T1000 (cell line): ENCODE measurements at regions not wholly inside any gene's neighbourhood (a gene's known extent, or its start where the extent isn't known, plus 50 kb on each side); places are given as distances from the start of the nearest gene placed in this dataset.
"Not testable (repeated sequence)": the region's sequence is repeated elsewhere in the genome, so short reads cannot be mapped to it uniquely, and the experiment has no call there.

Experiments
- DNase-seq: peaks from one replicate; lab custom pipeline; 2025; ENCODE audit warnings: mixed read lengths; lab: John Stamatoyannopoulos, UW

DNA sequence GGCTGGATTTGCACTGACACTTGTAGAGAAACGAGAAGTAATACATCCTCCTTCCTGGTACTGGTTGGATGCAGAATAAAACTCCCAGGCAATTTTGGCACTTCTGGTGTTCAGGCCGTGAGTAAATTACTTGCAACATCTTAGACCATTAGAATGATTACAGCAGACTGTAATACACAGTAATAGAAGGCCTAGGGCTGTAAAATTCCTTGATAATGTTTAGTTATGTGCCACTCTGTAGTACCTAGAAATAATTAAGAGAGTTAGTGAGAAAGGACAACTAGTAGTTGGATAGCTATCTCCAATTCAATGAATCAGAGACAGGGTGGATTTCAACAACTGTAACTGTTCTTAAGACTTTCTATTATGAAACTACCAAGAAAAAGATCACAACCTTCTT, 356.3 kb upstream of the SETBP1 start:
- no peak for DNase-seq

DNA sequence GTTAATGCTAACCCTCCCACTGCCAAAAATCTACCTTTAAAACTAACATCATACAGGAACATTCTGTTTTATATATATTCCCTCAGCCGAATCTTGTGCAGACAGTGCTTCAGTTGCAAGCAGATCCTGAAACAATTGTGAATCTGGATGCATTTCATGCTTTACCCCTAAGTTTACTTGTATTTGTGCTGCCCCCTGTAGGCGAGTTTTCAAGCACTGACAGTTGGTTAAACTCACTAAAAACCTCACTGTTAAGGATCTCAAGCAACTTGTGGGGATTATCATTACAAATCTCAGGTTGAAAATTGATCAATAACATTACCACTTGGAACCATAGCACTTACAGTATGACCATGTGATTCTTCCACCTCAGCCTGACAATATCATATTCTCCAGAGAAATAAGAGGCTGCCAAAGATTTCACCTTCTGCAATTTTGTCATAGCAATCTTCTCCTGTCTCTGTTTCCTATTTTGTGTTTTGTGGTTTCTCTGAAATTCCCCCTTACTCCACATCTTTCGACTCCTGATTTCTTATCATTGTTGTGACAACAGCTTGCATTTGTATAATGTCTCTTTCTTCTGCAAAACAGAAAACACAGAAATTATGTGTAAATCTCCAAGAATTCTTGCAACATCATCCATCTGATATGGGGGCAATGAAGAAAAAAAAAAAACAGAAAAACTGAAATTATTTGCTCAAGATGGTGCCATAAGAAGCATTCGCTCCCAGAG, 354.6 kb upstream of the SETBP1 start:
- DNase-seq, result no peak

DNA sequence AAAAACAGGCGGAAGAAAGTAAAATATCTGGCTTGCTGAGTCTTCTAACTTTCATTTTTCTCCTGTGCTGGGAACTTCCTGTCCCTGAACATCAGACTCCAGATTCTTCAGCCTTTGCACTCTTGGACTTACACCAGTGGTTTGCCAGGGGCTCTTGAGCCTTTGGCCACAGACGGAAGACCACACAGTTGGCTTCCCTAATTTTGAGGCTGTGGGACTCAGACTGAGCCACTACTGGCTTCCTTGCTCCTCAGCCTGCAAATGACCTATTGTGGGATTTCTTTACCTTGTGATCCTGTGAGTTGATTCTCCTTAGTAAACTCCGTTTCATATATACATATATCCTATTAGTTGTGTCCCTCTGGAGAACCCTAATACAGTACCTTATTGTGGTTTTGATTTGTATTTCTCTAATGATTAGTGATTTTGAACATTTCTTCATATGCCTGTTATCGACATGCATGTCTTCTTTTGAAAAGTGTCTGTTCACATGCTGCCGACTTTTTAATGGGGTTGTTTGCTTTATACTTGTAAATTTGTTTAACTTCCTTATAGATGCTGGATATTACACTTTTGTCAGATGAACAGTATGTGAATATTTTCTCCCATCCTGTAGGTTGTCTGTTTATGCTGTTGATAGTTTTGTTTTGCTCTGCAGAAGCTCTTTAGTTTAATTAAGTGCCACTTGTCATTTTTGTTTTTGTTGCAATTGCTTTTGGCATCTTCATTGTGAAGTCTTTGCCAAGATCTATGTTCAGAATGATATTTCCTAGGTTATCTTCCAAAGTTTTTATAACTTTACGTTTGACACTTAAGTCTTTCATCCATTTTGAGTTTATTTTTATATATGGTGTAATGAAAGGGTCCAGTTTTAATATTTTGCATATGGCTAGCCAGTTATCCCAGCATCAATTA, 348.8 kb upstream of the SETBP1 start:
- no peak for DNase-seq

DNA sequence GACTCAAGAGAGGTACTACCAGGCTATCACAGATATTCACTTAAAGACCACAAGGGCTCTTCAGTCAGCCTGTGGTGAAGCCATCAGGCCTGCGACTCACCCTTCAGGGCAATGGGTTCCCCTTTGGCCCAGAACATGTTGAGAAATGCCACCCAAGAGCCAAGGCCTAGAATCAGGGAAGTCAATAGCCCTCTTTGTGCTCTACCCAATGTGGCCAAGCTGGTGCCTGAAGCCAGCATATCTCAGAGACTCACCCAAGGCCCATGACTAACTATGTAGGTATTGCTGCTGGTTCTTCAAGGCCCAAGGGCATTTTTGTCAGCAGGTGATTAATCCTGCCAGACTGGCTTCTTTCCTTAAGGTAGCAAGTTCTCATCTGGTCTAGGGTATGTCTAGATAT, 338.9 kb upstream of the SETBP1 start:
- peak; percentile 55 for DNase-seq

DNA sequence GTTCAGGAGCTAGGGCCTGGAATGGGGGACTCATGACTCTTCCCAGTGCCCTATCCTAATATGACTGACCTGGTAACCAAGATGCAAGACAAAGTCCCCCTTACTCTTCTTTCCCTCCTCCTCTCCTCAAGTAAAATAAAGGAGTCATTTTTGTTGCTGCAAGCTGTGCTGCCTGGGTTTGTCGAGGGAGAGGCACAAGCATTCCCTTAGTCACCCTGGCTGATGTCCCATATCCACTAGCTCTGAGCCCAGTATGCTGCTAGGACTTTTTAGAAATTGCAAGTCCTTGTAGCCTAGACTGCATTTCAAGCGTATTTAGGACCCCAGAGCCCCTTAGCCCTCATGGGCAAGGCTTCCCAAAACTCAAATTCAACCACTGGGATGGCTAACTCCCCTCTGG, 338.5 kb upstream of the SETBP1 start:
- DNase-seq, result no peak

DNA sequence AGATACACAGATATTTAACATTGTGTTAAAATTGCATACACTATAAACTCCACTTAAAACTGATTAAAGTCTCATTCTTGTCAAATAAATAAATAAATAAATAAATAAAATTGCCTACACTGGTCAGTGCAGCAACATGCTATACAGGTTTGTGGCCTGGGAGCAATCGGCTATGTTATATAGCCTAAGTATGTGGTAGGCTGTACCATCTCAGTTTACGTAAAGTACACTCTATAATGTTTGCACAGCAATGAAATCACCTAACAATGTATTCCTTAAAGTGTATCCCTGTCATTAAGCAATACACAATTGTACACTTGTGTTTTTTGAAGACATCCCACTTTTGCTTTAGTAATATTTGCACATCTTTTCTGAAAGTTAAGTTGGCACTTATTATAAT, 337.7 kb upstream of the SETBP1 start:
- no peak for DNase-seq

DNA sequence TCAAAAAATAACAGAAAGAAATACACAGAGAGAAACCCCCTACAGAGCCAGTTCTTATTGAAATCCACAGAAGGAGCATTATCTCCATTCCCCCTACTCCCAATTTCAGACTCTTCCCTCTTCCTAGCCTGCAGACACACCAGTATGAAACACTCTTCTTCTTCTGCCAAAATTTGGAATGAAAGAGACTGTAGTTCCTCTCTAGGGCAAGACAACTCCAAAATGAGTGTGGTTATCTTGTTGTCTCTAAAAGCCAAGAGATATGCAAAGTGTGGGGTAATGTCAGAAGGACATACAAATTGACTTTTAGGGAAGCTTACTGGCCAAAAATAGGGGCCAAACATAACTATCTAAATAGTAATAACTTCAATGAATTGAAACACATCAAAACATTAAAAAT, 337.1 kb upstream of the SETBP1 start:
- DNase-seq, result no peak

DNA sequence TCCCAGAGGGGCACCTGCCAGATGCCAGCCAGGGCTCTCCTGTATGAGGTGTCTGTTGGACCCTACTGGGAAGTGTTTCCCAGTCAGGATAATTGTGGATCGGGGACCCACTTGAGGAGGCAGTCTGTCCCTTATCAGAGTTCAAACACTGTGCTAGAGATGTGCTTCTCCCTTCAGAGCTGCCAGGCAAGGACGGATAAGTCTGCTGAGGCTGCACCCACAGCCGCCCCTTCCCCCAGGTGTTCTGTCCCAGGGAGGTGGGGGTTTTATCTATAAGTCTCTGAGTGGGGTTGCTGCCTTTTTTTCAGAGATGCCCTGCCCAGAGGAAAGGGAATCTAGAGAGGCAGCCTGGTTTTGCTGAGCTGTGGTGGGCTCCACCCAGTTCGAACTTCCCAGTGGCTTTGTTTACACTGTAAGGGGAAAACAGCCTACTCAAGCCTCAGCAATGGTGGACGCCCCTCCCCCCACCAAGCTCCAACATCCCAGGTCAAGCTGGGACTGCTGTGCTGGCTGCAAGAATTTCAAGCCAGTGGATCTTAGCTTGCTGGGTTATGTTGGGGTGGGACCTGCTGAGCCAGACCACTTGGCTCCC, 324.0 kb upstream of the SETBP1 start:
- DNase-seq, result no peak

DNA sequence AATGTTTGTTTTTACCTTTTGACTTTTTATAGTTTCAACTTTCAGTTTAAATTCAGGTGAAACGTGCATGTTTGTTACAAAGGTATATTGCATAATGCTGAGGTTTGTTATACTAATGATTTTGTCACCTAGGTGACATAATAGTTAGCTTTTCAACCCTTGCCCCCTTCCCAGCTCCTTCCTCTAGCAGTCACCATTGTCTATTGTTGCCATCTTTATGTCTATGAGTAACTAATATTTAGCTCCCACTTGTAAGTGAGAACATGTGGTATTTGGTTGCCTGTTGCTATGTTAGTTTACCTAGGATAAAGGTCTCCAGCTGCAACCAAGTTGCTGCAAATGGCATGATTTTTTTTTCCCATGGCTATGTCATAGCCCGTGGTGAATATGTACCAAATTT, 322.3 kb upstream of the SETBP1 start:
- no peak for DNase-seq

DNA sequence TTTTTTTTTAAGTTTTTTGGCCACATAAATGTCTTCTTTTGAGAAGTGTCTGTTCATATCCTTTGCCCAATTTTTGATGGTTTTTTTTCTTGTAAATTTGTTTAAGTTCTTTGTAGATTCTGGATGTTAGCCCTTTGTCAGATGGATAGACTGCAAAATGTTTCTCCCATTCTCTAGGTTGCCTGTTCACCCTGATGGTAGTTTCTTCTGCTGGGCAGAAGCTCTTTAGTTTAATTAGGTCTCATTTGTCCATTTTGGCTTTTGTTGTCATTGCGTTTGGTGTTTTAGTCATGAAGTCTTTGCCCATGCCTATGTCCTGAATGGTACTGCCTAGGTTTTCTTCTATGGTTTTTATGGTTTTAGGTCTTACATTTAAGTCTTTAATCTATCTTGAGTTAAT, 320.9 kb upstream of the SETBP1 start:
- not testable (repeated sequence) for DNase-seq

DNA sequence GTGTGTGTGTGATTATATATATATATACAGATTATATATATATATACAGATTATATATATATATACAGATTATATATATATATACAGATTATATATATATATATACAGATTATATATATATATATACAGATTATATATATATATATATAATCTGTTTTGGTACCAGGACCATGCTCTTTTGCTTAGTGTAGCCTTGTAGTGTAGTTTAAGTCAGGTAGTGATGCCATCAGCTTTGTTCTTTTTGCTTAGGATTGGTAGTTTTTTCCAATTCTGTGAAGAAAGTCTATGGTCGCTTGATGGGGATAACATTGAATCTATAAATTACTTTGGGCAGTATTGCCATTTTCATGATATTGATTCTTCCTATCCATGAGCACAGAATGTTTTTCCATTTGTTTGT, 318.5 kb upstream of the SETBP1 start:
- DNase-seq, result not testable (repeated sequence)

DNA sequence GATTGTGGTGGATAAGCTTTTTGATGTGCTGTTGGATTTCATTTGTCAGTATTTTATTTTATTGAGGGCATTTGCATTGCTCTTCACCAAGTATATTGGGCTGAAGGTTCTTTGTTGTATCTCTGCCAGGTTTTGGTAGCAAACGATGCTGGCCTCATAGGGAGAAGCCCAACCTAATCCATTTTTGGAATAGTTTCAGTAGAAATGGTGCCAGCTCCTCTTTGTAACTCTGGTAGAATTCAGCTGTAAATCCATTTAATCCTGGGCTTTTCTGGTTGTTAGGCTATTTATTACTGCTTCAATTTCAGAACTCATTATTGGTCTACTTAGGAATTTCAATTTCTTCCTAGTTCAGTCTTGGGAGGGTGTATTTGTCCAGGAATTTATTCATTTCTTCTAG, 309.8 kb upstream of the SETBP1 start:
- no peak for DNase-seq

DNA sequence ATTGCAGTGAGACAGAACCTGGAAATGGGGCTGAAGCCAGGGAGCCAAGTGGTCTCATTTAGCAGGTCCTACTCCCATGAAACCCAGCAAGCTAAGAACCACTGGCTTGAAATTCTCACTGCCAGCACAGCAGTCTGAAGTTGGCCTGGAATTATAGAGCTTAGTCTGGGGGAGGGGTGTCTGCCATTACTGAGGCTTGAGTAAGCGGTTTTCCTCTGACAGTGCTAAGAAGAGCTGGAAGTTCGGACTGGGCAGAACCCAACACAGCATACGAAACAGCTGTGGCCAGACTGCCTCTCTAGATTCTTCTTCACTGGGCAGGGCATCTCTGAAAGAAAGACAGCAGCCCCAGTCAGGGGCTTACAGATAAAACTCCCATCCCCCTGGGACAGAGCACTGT, 305.7 kb upstream of the SETBP1 start:
- no peak for DNase-seq

DNA sequence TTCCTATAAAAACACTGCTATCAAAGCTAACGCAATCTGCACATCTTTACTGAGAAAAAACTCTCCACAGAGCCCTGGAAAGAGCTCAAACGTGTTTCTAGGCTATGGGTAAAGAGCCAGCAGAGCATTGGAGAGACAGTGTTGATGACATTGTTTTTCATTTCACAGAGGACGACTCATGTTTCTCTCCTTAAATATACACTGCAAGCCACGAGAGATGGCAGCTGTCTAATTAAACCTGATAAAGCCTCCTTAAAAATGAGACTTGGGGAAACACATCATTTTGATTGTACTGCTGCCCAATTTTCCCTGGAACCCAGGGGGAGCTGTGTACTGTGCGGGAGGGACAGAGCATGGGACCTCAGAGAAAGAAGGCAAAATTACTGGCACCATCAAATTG, 294.3 kb upstream of the SETBP1 start:
- no peak for DNase-seq

DNA sequence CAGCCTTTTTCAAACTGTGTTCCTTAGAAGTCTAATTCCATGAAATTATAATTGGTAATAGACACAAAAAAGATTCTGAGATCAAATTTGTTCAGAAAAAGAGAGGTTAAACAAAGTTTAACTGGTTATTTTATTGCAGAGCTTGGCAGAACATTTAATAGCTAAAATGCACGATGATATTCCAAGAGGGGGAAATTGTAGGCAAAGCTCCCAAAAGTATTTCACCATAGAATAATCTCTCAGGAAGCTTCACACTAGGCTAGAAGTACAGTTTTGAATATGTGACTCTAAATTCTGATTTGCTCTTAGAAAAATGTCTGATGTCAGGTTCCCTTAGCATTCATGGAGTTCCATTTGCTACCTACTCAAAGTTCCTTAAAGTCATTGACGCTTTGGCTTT, 292.4 kb upstream of the SETBP1 start:
- DNase-seq, result no peak

DNA sequence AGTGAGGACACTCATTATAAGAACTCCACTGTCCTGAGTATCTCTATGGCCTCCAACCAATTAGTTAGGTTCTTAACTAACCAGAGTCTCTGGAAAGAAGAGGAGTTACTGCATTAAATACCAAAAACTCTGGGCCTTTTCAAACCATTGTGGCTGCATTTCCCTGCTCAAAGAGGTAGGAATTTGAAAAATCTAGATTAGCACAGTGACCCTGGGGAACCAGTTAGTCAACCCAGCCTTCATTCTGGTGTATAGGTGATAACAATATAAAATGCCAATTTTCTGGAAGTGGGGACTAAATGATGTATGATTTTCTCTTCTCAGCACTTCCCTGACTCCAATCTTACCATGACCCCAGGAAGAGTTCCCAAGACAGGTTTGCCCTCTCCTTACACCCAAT, 287.8 kb upstream of the SETBP1 start:
- DNase-seq, result no peak

DNA sequence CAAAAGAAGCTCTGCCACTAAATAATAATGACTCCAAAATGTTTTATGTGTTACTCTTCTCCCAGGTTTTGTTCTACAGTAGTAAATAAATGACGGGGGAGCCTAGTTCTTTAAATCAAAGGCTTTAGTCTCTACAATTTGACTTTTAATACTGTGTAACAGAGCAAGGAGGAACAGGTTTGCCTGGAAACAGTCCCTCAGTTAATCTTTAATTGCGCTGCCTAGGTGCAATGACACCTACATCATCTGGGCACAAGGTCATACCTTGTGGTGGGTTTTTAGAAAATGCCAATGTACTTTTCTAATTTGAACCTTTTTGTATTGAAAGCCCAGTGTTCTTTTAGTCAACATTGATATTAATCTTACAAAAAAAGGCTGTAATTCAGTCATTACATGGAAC, 287.3 kb upstream of the SETBP1 start:
- no peak for DNase-seq

DNA sequence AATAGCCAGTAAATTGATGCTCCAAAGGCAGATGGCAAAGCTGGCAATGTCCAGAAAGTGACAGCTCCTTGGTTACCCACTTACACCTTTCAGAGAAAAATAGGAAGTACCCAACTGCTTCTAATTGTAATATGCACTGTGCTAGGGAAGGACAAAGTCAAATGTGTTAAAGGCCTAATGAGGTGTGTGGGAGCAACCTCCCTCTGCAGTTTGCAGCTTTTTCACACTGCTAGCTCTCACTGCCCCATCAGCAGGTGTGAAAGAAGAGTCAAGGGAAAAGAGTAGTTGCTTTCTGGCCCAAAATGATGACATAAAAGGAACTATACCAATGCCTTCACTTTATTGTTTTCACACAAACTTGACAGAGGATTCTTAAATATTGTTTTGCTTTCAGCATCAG, 284.1 kb upstream of the SETBP1 start:
- no peak for DNase-seq

DNA sequence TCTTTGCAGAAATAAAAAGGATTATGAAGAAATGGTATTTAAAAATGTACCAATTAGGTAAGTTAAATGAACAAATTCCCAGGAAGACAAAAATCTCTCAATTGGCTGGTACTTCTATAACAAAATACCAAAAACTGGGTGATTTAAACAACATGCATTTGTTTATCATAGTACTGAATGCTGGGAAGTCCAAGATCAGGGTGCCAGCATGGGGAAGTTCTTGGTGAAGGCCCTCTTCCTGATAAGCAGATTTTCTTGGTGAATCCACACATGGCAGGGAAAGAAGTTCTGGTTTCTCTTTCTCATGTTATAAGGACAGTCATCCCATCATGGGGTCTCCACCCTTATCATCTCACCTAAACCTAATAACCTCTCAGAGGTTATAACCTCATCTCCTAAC, 271.6 kb upstream of the SETBP1 start:
- DNase-seq, result no peak

DNA sequence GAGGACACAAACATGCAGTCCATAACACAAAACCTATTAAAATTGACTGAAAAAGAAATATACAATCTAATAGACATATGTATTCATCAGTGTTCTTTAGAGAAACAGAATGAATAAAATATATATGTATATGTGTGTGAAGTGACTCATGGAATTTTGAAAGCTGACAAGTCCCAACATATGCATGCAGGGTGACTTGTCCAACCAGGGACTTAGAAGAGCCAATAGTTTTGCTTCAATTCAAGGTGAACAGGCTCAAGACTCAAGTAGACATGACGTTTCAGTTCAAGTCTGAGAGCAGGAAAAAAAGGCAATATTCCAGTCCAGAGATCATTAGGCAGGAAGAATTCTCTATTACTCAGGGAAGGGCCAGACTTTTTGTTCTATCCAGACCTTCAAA, 271.2 kb upstream of the SETBP1 start:
- no peak for DNase-seq

DNA sequence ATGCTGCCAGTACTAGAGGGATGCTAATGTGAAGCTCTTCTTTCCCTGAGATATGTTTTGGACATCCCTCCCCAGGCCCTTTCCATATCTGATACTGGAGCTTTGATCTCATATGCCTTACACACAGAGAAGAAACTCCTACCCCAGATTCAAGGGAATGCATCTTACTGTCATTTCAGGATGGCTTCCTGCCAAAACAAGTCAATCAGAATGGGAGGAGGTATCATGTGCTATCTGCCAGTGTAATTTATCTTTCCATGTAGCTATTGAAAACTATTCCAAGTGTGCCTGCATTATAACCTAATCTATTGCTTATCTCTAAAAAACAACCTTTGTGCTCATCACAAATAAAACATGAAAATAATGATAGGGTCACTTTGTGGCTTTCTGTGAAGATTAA, 269.9 kb upstream of the SETBP1 start:
- DNase-seq, result no peak

DNA sequence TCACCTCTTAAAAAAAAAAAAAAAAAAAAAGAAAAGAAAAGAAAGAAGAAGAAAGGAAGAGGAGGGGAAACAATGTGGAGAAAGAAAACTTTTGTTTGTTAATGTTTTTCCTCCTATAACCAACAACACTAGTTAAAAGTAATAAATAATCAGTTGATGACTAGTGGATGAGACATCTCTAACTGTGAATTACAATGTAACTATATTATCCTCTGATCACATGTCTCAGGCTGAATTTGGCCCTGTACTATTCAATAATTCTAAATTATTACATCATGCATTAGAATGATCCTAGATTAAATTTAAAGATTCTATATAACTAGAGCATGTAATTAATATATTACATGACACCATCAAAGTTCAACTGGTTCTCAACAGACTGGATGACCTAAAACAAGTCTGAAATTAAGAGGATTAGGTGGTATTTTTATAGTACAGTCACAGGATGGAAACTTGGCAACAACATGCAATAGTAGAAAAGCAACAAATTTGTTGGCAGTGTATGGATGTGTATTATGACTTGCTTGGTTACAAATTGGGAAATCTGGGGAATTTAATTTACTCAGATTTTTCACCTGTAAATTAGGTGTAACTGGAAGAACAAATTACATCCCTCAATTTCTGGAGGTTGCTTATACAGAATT, 269.3 kb upstream of the SETBP1 start:
- DNase-seq, result no peak

DNA sequence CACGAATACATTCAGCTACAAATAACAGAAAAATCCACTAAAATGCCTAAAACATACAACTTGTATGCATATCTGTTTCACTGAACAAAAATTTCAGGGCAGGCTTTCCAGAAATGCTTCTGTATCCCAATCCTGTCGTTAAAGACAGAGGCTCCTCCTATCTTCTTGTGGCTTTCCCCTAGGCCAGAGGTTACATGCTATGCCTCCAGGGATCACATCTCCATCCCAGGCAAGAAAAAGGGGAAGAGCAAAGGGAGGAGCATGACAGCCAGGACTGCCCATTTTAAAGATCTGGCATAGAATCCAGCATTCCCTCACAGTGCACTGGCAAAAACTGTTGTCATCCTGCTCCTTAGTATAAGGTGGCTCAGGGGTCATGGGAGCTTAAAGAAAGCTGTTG, 268.7 kb upstream of the SETBP1 start:
- peak; percentile 21 for DNase-seq
